WTC11 (cell line): ENCODE measurements at regions not wholly inside any gene's neighbourhood (a gene's known extent, or its start where the extent isn't known, plus 50 kb on each side); places are given as distances from the start of the nearest gene placed in this dataset.

Experiments
- ATF1 ChIP-seq: sonication (generic); formaldehyde crosslinking; IDR thresholded peaks from 2 replicates; pipeline ENCODE4 v1.8.1; 2023; ENCODE audit warnings: mild to moderate bottlenecking, moderate library complexity, missing genetic modification reagents
- CREM ChIP-seq: sonication (generic); formaldehyde crosslinking; IDR thresholded peaks from 2 replicates; pipeline ENCODE4 v1.8.1; 2022; ENCODE audit warnings: mild to moderate bottlenecking, missing genetic modification reagents, moderate library complexity
- CTCF ChIP-seq: fragments of 200-600 bp; IDR thresholded peaks from 2 replicates; pipeline ENCODE4 v1.8.0; 2022; ENCODE audit warnings: antibody characterized with exemption
- EMX1 ChIP-seq: fragments of 250-450 bp; sonication (Bioruptor Pico); IDR thresholded peaks from 2 replicates; pipeline ENCODE4 v1.8.0; 2021; ENCODE audit warnings: mild to moderate bottlenecking
- NR3C1 ChIP-seq: sonication (generic); formaldehyde crosslinking; conservative IDR thresholded peaks from 2 replicates; pipeline ENCODE4 v1.8.1; 2023; ENCODE audit warnings: low read depth, mild to moderate bottlenecking, missing genetic modification reagents
- TF ChIP-seq, protein P1 (sequence below): fragments of 250-450 bp; sonication (Bioruptor Pico); IDR thresholded peaks from 2 replicates; pipeline ENCODE4 v2.1.2; 2022; ENCODE audit warnings: mild to moderate bottlenecking, moderate library complexity
- TF ChIP-seq, protein P2 (sequence below): sonication (generic); formaldehyde crosslinking; conservative IDR thresholded peaks from 2 replicates; pipeline ENCODE4 v1.8.1; 2023; ENCODE audit warnings: mild to moderate bottlenecking, low read depth, missing genetic modification reagents, moderate library complexity

DNA sequence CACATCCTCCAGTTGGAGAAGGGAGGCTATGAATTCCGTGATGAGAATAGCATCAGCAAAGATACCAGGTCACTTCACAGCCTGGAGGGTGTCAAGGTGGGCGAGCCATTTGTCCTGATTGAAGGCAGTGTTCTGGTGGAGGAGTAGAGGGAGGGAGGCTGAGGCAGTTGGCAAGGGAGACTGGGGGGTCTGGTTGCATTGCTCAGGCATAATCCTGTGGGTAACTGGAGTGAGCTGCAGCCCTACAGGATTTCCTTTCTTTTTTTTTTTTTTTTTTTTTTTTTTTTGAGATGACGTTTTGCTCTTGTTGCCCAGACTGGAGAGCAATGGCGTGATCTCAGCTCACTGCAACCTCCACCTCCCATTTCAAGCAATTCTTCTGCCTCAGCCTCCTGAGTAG lies 223.9 kb upstream of the KLF4 start:
- no peak for TF ChIP-seq CTCF
- TF ChIP-seq NR3C1 (CRISPR knock-in tag) = no peak
- no peak for TF ChIP-seq CREM (CRISPR knock-in tag)
- TF ChIP-seq ATF1 = no peak
- TF ChIP-seq EMX1 = no peak
- TF ChIP-seq, protein P1, sequence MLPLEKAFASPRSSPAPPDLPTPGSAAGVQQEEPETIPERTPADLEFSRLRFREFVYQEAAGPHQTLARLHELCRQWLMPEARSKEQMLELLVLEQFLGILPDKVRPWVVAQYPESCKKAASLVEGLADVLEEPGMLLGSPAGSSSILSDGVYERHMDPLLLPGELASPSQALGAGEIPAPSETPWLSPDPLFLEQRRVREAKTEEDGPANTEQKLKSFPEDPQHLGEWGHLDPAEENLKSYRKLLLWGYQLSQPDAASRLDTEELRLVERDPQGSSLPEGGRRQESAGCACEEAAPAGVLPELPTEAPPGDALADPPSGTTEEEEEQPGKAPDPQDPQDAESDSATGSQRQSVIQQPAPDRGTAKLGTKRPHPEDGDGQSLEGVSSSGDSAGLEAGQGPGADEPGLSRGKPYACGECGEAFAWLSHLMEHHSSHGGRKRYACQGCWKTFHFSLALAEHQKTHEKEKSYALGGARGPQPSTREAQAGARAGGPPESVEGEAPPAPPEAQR = no peak
- TF ChIP-seq, protein P2, sequence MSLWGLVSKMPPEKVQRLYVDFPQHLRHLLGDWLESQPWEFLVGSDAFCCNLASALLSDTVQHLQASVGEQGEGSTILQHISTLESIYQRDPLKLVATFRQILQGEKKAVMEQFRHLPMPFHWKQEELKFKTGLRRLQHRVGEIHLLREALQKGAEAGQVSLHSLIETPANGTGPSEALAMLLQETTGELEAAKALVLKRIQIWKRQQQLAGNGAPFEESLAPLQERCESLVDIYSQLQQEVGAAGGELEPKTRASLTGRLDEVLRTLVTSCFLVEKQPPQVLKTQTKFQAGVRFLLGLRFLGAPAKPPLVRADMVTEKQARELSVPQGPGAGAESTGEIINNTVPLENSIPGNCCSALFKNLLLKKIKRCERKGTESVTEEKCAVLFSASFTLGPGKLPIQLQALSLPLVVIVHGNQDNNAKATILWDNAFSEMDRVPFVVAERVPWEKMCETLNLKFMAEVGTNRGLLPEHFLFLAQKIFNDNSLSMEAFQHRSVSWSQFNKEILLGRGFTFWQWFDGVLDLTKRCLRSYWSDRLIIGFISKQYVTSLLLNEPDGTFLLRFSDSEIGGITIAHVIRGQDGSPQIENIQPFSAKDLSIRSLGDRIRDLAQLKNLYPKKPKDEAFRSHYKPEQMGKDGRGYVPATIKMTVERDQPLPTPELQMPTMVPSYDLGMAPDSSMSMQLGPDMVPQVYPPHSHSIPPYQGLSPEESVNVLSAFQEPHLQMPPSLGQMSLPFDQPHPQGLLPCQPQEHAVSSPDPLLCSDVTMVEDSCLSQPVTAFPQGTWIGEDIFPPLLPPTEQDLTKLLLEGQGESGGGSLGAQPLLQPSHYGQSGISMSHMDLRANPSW (CRISPR knock-in tag) = no peak
